HEK293 (cell line): ENCODE measurements at regions not wholly inside any gene's neighbourhood (a gene's known extent, or its start where the extent isn't known, plus 50 kb on each side); places are given as distances from the start of the nearest gene placed in this dataset.

Experiments
- CTCF ChIA-PET: fragments of 350-600 bp; formaldehyde crosslinking; extraction: SDS; loops from one replicate; lab custom pipeline; 2021; ENCODE audit warnings: antibody characterized with exemption; lab: Yijun Ruan, JAX
- POLR2A ChIA-PET: fragments of 300-600 bp; formaldehyde crosslinking; extraction: SDS; loops from one replicate; lab custom pipeline; 2020; ENCODE audit warnings: antibody characterized with exemption, inconsistent platforms; lab: Yijun Ruan, JAX
- H3K27ac ChIP-seq: fragments of 200-500 bp; sonication (Bioruptor generic); 2 replicates; pipeline ENCODE4 v1.5.1; 2014; ENCODE audit warnings: low read depth, low read length, control low read depth, inconsistent platforms; ENCODE audit errors: extremely low read depth
- H3K36me3 ChIP-seq, 2 experiments: fragments of 200-500 bp in 1 of 2; sonication (Bioruptor generic) in 1 of 2; 1 replicate in 1 of 2; 2 replicates in 1 of 2; pipeline ENCODE4 v1.5.1; 2014 to 2017; ENCODE audit warnings: inconsistent platforms in 2 of 2, low read length in 2 of 2; ENCODE audit not compliant: control insufficient read depth in 2 of 2, insufficient read depth in 1 of 2
- H3K4me1 ChIP-seq: fragments of 200-500 bp; sonication (Bioruptor generic); 2 replicates; pipeline ENCODE4 v1.5.1; 2014; ENCODE audit warnings: mild to moderate bottlenecking, low read length, inconsistent platforms; ENCODE audit not compliant: control insufficient read depth, insufficient read depth
- H3K4me3 ChIP-seq: 2 replicates; pipeline ENCODE4 v1.5.1; 2011; ENCODE audit warnings: low read depth, mild to moderate bottlenecking, control low read depth, low read length, moderate library complexity
- H3K9me3 ChIP-seq: fragments of 200-500 bp; sonication (Bioruptor generic); 2 replicates; pipeline ENCODE4 v1.5.1; 2014; ENCODE audit warnings: low read depth, low read length, inconsistent platforms; ENCODE audit not compliant: control insufficient read depth, insufficient read depth
- CTCF ChIP-seq: fragments of 450-650 bp; formaldehyde crosslinking; IDR thresholded peaks from 2 replicates; pipeline ENCODE4 v1.5.1; 2016; ENCODE audit warnings: missing biosample characterization, missing genetic modification characterization
- EGR2 ChIP-seq: fragments of 450-650 bp; formaldehyde crosslinking; IDR thresholded peaks from 2 replicates; pipeline ENCODE4 v1.5.1; 2016; ENCODE audit warnings: low read depth, missing biosample characterization, missing genetic modification characterization
- PRDM2 ChIP-seq: fragments of 450-650 bp; formaldehyde crosslinking; IDR thresholded peaks from 2 replicates; pipeline ENCODE4 v1.5.1; 2016; ENCODE audit warnings: missing biosample characterization, missing genetic modification characterization, borderline replicate concordance
- ZBTB17 ChIP-seq: fragments of 450-650 bp; formaldehyde crosslinking; IDR thresholded peaks from 2 replicates; pipeline ENCODE4 v1.5.1; 2016; ENCODE audit warnings: missing biosample characterization, missing genetic modification characterization
- ZBTB20 ChIP-seq: fragments of 450-650 bp; formaldehyde crosslinking; IDR thresholded peaks from 2 replicates; pipeline ENCODE4 v1.5.1; 2016; ENCODE audit warnings: missing biosample characterization, missing genetic modification characterization
- ZBTB8A ChIP-seq: fragments of 450-650 bp; formaldehyde crosslinking; IDR thresholded peaks from 2 replicates; pipeline ENCODE4 v1.5.1; 2016; ENCODE audit warnings: missing biosample characterization, missing genetic modification characterization
- ZNF132 ChIP-seq: fragments of 450-650 bp; formaldehyde crosslinking; IDR thresholded peaks from 2 replicates; pipeline ENCODE4 v1.5.1; 2017; ENCODE audit warnings: missing biosample characterization, missing genetic modification characterization, borderline replicate concordance
- ZNF174 ChIP-seq: fragments of 450-650 bp; formaldehyde crosslinking; IDR thresholded peaks from 2 replicates; pipeline ENCODE4 v1.5.0; 2017; ENCODE audit warnings: missing biosample characterization, mild to moderate bottlenecking, missing genetic modification characterization
- ZNF214 ChIP-seq: fragments of 450-650 bp; formaldehyde crosslinking; IDR thresholded peaks from 2 replicates; pipeline ENCODE4 v1.5.1; 2017; ENCODE audit warnings: missing biosample characterization, mild to moderate bottlenecking, missing genetic modification characterization, borderline replicate concordance
- ZNF23 ChIP-seq: fragments of 450-650 bp; formaldehyde crosslinking; IDR thresholded peaks from 2 replicates; pipeline ENCODE4 v1.5.1; 2016; ENCODE audit warnings: missing biosample characterization, missing genetic modification characterization, borderline replicate concordance
- ZNF266 ChIP-seq: fragments of 450-650 bp; formaldehyde crosslinking; IDR thresholded peaks from 2 replicates; pipeline ENCODE4 v1.5.1; 2016; ENCODE audit warnings: missing biosample characterization, missing genetic modification characterization, low read depth
- ZNF292 ChIP-seq: fragments of 450-650 bp; formaldehyde crosslinking; IDR thresholded peaks from 2 replicates; pipeline ENCODE4 v1.5.1; 2016; ENCODE audit warnings: low read depth, missing biosample characterization, missing genetic modification characterization, borderline replicate concordance
- ZNF404 ChIP-seq: fragments of 450-650 bp; formaldehyde crosslinking; IDR thresholded peaks from 2 replicates; pipeline ENCODE4 v1.5.1; 2017; ENCODE audit warnings: missing biosample characterization, missing genetic modification characterization
- ZNF426 ChIP-seq: fragments of 450-650 bp; formaldehyde crosslinking; IDR thresholded peaks from 2 replicates; pipeline ENCODE4 v1.5.1; 2017; ENCODE audit warnings: missing biosample characterization, missing genetic modification characterization, mild to moderate bottlenecking, inconsistent platforms, moderate library complexity
- ZNF514 ChIP-seq: fragments of 450-650 bp; formaldehyde crosslinking; IDR thresholded peaks from 2 replicates; pipeline ENCODE4 v1.5.1; 2016; ENCODE audit warnings: missing biosample characterization, missing genetic modification characterization
- ZNF529 ChIP-seq: fragments of 450-650 bp; formaldehyde crosslinking; IDR thresholded peaks from 2 replicates; pipeline ENCODE4 v1.5.1; 2017; ENCODE audit warnings: missing genetic modification characterization, missing biosample characterization; ENCODE audit not compliant: insufficient replicate concordance
- ZNF768 ChIP-seq: fragments of 450-650 bp; formaldehyde crosslinking; IDR thresholded peaks from 2 replicates; pipeline ENCODE4 v1.5.1; 2018; ENCODE audit warnings: missing biosample characterization, mild to moderate bottlenecking, missing genetic modification characterization
- ZNF777 ChIP-seq: fragments of 450-650 bp; formaldehyde crosslinking; IDR thresholded peaks from 2 replicates; pipeline ENCODE4 v1.5.1; 2017; ENCODE audit warnings: missing biosample characterization, missing genetic modification characterization, borderline replicate concordance
- ZNF792 ChIP-seq: fragments of 450-650 bp; formaldehyde crosslinking; IDR thresholded peaks from 2 replicates; pipeline ENCODE4 v1.5.1; 2016; ENCODE audit warnings: missing biosample characterization, missing genetic modification characterization
- ZSCAN18 ChIP-seq: fragments of 450-650 bp; formaldehyde crosslinking; IDR thresholded peaks from 2 replicates; pipeline ENCODE4 v1.5.1; 2016; ENCODE audit warnings: missing biosample characterization, missing genetic modification characterization

DNA sequence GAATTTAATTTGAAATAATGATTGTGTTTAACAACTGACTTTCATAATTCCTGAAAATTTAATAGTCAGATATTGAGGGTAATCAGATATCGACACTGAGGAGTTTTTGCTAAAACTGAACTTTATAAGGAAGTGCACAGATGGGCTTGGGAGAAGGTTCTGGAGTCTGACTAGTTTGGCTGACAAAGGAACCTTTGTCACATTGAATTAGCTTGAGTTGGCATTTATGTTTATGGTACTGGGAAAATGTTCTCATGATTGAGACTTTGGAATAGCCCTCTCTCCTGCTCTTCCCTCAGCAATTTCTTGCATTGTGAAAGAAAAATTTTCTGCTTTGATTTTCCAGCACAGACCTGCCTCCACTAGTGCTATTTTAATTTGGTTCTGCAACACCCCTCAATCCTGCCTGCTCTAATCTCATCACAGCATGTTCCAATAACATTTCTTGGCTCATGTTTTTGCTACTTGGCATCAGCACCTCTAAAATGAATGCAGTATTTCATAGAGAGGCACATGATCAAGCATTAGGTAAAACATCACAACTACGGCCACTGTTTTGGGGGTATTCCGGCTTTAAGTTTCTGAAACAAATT lies 133.9 kb upstream of the FSHR start:
- no peaks in the 10 kb centered on the region for H3K4me1 ChIP-seq
- POLR2A ChIA-PET = no interaction called here
- H3K36me3 ChIP-seq = no peaks in the 10 kb centered on the region
- no peak overlapping the region for H3K4me3 ChIP-seq
- CTCF ChIA-PET = no interaction called here
- H3K9me3 ChIP-seq = no peaks in the 10 kb centered on the region
- H3K27ac ChIP-seq = no peak overlapping the region
- no peak for TF ChIP-seq ZBTB20 (tag by site-specific recombination)
- no peak for TF ChIP-seq ZNF426 (tag by site-specific recombination)
- TF ChIP-seq ZNF404 (tag by site-specific recombination) = no peak

DNA sequence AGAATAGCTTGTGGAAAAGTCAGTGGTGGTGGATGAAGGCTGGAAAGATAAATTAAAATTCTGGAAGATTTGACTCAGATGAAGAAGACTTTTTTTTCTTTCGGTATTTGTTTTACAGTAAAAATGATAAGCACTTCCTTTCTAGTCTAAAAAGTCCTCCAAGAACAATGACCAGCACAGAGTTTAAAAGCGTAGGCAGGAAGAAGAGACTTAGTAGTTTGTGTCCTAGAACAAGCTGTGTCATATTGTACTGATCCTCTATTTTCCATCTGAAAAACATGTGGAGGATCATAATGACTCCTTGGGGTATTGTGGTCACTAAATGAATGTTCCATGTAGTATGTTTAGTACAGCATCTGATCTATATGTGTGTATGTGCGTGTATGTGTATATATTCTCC lies 132.4 kb upstream of the FSHR start:
- no peaks in the 10 kb centered on the region for H3K36me3 ChIP-seq
- TF ChIP-seq ZNF214 (tag by site-specific recombination) (no peak), CTCF (tag by site-specific recombination) (no peak), ZNF266 (tag by site-specific recombination) (no peak), ZNF768 (no peak), ZNF529 (tag by site-specific recombination) (no peak), ZNF23 (tag by site-specific recombination) (no peak), ZBTB8A (no peak), ZNF777 (no peak), ZNF132 (tag by site-specific recombination) (no peak), ZBTB17 (tag by site-specific recombination) (no peak), ZNF792 (tag by site-specific recombination) (no peak), ZNF174 (no peak), ZNF292 (no peak), ZSCAN18 (tag by site-specific recombination) (no peak), ZNF514 (tag by site-specific recombination) (no peak), EGR2 (no peak), PRDM2 (tag by site-specific recombination) (no peak)
- TF ChIP-seq, all 188 proteins: peak for 0
- H3K27ac ChIP-seq = no peak overlapping the region
- no peaks in the 10 kb centered on the region for H3K9me3 ChIP-seq
- POLR2A ChIA-PET = no interaction called here
- no peaks in the 10 kb centered on the region for H3K4me1 ChIP-seq
- CTCF ChIA-PET = no interaction called here
- H3K4me3 ChIP-seq = no peak overlapping the region
